ENCODE measurements at regions not wholly inside any gene's neighbourhood (a gene's known extent, or its start where the extent isn't known, plus 50 kb on each side); places are given as distances from the start of the nearest gene placed in this dataset.

DNA sequence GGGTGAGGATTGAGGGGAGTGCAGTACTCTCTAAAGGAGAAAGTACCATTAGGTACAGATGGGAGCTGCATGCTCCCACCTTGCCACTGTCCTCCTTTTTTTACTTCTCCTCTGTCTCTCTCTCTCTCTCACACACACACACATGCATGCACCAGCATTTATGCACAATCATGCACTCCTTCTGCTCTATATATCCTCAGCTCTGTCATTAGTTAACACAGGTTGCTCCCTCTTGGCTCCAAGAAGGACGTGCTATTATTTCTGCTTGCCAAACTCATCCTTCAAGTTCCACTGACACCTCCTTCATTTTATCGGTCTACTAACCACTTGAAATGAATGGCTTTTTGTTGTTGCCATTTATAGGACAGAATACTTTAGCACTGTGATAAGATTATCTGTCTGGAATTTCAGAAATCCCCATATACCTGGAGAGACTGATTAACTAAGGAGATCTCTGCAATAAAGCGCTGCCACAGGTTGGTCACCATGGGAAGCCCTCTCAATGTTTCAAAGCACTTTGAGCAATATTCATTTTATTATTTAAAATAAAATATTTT, 178.5 kb upstream of the TRIB2 start (continued):
- TF ChIP-seq, protein P1, sequence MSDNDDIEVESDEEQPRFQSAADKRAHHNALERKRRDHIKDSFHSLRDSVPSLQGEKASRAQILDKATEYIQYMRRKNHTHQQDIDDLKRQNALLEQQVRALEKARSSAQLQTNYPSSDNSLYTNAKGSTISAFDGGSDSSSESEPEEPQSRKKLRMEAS (IDR thresholded peaks at IDR 0.05): no peak
- no peak for TF ChIP-seq MYC (IDR thresholded peaks at IDR 0.05; ENCODE audit: borderline replicate concordance, low read length)
- TF ChIP-seq ESRRA (IDR thresholded peaks at IDR 0.05; ENCODE audit: borderline replicate concordance, low read length): no peak

DNA sequence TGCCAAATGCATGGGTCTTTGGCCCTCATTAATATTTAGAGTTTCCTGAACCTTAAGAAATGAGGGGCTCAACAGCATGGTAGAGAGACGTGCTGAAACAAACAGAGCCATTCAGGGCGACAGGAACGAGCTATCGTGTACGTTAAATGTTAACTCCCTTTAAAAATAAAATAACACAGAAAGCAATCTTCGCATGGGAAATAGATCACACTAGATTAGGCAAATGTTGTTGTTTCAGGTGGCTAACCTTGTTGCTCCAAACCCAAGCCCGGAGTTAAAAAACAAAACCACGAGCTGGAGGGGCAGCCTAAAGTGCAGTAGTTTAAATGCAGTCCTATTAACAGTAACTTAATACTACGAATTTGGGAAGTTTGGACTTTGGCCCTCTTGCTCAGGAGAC, 177.4 kb upstream of the TRIB2 start:
- FAIRE-seq: no peak

More for the DNA sequence above, 177.4 kb upstream of the TRIB2 start:
- DNase-seq (ENCODE audit: low read depth in 1 of 2, low spot score in 1 of 2) (no peak), ATAC-seq (no peak)
- TF ChIP-seq CBX8 (IDR thresholded peaks at IDR 0.05): no peak
- no peak for TF ChIP-seq GATA3 (IDR thresholded peaks at IDR 0.05; ENCODE audit: borderline replicate concordance)
- TF ChIP-seq, protein P2, sequence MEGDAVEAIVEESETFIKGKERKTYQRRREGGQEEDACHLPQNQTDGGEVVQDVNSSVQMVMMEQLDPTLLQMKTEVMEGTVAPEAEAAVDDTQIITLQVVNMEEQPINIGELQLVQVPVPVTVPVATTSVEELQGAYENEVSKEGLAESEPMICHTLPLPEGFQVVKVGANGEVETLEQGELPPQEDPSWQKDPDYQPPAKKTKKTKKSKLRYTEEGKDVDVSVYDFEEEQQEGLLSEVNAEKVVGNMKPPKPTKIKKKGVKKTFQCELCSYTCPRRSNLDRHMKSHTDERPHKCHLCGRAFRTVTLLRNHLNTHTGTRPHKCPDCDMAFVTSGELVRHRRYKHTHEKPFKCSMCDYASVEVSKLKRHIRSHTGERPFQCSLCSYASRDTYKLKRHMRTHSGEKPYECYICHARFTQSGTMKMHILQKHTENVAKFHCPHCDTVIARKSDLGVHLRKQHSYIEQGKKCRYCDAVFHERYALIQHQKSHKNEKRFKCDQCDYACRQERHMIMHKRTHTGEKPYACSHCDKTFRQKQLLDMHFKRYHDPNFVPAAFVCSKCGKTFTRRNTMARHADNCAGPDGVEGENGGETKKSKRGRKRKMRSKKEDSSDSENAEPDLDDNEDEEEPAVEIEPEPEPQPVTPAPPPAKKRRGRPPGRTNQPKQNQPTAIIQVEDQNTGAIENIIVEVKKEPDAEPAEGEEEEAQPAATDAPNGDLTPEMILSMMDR (IDR thresholded peaks at IDR 0.05): no peak
- no peak for TF ChIP-seq RARB (CRISPR knock-in tag; IDR thresholded peaks at IDR 0.05)
- TF ChIP-seq, protein P3, sequence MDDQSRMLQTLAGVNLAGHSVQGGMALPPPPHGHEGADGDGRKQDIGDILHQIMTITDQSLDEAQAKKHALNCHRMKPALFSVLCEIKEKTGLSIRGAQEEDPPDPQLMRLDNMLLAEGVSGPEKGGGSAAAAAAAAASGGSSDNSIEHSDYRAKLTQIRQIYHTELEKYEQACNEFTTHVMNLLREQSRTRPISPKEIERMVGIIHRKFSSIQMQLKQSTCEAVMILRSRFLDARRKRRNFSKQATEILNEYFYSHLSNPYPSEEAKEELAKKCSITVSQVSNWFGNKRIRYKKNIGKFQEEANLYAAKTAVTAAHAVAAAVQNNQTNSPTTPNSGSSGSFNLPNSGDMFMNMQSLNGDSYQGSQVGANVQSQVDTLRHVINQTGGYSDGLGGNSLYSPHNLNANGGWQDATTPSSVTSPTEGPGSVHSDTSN (IDR thresholded peaks at IDR 0.05): no peak
- TF ChIP-seq ZC3H11A (IDR thresholded peaks at IDR 0.05): no peak
- TF ChIP-seq JUNB (IDR thresholded peaks at IDR 0.05): no peak
- TF ChIP-seq, protein P4, sequence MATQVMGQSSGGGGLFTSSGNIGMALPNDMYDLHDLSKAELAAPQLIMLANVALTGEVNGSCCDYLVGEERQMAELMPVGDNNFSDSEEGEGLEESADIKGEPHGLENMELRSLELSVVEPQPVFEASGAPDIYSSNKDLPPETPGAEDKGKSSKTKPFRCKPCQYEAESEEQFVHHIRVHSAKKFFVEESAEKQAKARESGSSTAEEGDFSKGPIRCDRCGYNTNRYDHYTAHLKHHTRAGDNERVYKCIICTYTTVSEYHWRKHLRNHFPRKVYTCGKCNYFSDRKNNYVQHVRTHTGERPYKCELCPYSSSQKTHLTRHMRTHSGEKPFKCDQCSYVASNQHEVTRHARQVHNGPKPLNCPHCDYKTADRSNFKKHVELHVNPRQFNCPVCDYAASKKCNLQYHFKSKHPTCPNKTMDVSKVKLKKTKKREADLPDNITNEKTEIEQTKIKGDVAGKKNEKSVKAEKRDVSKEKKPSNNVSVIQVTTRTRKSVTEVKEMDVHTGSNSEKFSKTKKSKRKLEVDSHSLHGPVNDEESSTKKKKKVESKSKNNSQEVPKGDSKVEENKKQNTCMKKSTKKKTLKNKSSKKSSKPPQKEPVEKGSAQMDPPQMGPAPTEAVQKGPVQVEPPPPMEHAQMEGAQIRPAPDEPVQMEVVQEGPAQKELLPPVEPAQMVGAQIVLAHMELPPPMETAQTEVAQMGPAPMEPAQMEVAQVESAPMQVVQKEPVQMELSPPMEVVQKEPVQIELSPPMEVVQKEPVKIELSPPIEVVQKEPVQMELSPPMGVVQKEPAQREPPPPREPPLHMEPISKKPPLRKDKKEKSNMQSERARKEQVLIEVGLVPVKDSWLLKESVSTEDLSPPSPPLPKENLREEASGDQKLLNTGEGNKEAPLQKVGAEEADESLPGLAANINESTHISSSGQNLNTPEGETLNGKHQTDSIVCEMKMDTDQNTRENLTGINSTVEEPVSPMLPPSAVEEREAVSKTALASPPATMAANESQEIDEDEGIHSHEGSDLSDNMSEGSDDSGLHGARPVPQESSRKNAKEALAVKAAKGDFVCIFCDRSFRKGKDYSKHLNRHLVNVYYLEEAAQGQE (IDR thresholded peaks at IDR 0.05): no peak
- no peak for TF ChIP-seq RFX5 (IDR thresholded peaks at IDR 0.05)
- TF ChIP-seq, protein P5, sequence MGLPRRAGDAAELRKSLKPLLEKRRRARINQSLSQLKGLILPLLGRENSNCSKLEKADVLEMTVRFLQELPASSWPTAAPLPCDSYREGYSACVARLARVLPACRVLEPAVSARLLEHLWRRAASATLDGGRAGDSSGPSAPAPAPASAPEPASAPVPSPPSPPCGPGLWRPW (IDR thresholded peaks at IDR 0.05): no peak
- TF ChIP-seq EP300 (IDR thresholded peaks at IDR 0.05): no peak
- TF ChIP-seq, protein P6, sequence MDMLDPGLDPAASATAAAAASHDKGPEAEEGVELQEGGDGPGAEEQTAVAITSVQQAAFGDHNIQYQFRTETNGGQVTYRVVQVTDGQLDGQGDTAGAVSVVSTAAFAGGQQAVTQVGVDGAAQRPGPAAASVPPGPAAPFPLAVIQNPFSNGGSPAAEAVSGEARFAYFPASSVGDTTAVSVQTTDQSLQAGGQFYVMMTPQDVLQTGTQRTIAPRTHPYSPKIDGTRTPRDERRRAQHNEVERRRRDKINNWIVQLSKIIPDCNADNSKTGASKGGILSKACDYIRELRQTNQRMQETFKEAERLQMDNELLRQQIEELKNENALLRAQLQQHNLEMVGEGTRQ (IDR thresholded peaks at IDR 0.05): no peak
- TF ChIP-seq ZNF302 (CRISPR knock-in tag; IDR thresholded peaks at IDR 0.05): no peak
- TF ChIP-seq TFCP2L1 (CRISPR knock-in tag; IDR thresholded peaks at IDR 0.05): no peak
- TF ChIP-seq FOSL2 (IDR thresholded peaks at IDR 0.05): no peak
- TF ChIP-seq FOSL2 (CRISPR knock-in tag; IDR thresholded peaks at IDR 0.05): no peak
- TF ChIP-seq BHLHE40 (IDR thresholded peaks at IDR 0.05; ENCODE audit: low read depth, low read length): no peak
- no peak for TF ChIP-seq NPAS2 (CRISPR knock-in tag; IDR thresholded peaks at IDR 0.05; ENCODE audit: borderline replicate concordance)
- no peak overlapping the region for H3K27ac ChIP-seq
- POLR2A ChIA-PET: no interaction called here
- no peaks in the 10 kb centered on the region for H3K4me1 ChIP-seq
- no peak overlapping the region for H3K4me3 ChIP-seq
- CTCF ChIA-PET: no interaction called here
- no peak overlapping the region for H3K4me2 ChIP-seq
- 26% methylated on average over 9 of the region's 9 CpGs for WGBS (ENCODE audit: missing lambda C conversion rate)
- no peaks in the 10 kb centered on the region for H3K9me3 ChIP-seq

Data from A549 (cell line).